CD4-positive, alpha-beta T cell treated with Interleukin-2 at 100 ng/mL for 4 hours (primary cell): ENCODE measurements at regions not wholly inside any gene's neighbourhood (a gene's known extent, or its start where the extent isn't known, plus 50 kb on each side); places are given as distances from the start of the nearest gene placed in this dataset.
"Not testable (repeated sequence)": the region's sequence is repeated elsewhere in the genome, so short reads cannot be mapped to it uniquely, and the experiment has no call there.

ENCODE experiments used
- DNase-seq: peaks from one replicate; pipeline ENCODE4 v3.0.0-alpha.2; 2020; ENCODE audit warnings: low spot score

DNA sequence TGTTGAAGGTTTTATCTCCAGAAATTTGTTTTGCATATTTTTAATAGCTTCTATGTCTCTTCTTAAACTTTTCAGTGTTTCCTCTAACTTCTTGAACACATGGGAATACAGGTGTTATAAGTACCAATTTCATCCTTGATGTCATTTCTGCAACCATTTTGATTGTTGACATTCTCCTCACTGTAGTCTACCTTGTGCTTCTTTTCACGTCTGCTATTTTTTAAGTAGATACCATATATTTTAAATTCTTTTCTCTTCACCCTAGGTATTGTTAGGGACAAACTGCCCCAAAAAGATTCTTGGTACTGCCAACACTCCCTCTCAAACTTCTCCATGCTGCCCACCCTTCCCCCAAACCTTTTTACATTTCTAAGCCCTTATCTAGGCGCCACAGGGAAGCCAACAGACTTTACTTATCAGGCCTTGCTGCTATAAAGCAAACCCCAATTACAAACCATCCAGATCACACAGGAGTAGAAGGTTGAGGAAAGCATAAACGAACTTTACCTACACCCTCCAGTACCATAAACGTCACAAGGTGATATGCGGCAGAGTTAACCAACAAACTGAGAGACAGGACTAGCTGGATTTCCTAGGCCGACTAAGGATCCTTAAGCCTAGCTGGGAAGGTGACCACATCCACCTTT, 1165.3 kb downstream of the TAF11L14 start:
- no peak for DNase-seq

DNA sequence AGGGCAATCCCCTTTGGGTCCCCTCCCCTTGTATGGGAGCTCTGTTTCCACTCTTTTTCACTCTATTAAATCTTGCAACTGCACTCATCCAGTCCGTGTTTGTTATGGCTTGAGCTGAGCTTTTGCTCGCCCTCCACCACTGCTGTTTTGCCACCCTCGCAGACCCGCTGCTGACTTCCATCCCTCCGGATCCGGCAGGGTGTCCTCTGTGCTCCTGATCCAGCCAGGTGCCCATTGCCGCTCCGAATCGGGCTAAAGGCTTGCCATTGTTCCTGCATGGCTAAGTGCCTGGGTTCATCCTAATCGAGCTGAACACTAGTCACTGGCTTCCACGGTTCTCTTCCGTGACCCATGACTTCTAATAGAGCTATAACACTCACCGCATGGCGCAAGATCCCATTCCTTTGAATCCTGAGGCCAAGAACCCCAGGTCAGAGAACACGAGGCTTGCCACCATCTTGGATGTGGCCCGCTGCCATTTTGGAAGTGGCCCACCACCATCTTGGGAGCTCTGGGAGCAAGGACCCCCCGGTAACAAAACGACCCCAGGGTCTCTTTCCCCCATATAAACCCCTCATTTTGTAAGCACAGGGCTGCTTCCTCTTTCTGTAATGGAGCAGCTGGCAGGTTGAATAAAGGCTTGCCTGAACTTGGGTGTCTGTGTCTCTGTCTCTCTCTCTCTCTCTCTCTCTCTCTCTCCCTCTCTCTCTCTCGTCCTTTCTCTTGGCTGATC, 1166.2 kb downstream of the TAF11L14 start:
- no peak for DNase-seq

DNA sequence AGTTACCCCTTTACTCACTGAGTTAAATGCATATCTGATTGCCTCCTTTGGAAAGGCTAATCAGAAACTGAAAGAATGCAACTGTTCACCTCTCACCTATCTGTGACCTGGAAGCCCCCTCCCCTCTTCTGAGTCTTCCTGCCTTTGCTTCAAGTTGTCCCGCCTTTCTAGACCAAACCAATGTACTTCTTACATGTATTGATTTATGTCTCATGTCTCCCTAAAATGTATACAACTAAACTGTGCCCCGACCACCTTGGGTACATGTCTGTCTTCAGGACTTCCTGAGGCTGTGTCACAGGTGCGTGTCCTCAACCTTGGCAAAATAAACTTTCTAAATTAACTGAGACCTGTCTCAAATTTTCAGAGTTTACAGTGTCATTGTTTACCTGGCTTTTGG, 1167.2 kb downstream of the TAF11L14 start:
- DNase-seq: not testable (repeated sequence)

GRCh38 chr5:18802336-18802735, 1168.1 kb downstream of the TAF11L14 start:
- DNase-seq: no peak

GRCh38 chr5:18805376-18805775, 1171.1 kb downstream of the TAF11L14 start:
- no peak for DNase-seq

DNA sequence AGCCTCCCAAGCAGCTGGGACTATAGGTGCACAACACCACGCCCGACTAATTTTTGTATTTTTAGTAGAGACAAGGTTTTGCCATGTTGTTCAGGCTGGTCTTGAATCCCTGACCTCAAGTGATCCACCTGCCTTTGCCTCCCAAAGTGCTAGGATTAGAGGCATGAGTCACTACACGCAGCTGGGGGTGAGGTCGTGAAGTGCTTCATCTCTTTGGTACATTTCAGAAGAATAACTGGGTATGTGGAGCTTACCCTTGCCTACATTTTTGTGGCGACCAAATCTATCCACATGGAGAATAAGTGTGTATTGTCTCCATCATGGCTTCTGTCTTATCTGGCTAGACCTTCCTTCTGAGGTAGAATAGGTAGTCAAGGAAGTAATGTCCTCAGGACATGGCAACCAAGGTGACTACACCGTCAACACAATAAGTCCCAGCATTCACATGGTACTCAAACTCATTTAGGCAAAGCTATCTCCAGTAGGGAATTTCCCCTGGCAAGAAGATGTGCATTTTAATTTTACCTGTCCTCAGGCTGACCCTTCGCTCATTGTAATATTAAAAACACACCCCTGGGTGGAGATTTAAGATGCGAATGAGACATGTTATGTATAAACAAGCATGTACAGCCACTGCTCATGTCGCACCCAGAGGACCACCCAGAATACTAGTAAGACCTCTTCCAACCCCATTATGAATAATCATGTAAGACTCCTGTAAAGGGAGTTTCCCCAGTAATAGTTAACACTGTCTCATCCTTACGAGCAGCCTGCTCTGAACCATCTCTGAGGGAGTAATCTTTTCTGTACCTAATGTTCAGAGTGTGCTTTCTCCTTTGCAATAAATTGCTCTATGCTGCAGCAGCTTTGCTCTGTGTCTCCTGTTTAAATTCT, 1173.2 kb downstream of the TAF11L14 start:
- DNase-seq: no peak

GRCh38 chr5:18811661-18812060, 1176.3 kb downstream of the CDH18 start:
- no peak for DNase-seq

DNA sequence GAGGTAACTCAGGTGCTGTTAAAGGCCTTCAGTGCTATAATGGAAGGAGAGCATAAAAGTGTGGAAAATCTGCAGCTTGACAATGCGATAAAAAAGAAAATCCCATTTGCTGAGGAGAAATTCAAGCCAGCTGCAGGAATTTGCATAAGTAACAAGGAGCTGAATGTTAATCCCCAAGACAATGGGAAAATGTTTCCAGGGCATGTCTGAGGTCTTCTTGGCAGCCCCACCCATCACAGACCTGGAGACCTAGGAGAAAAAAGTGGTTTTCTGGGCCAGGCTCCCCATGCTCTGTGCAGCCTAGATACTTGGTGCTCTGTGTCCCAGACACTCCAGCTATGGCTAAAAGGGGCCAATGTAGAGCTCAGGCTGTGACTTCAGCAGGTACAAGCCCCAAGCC, 1159.6 kb downstream of the CDH18 start:
- DNase-seq: no peak

- DNase-seq: no peak
Measured at GRCh38 chr5:18829539-18829938, 1158.5 kb downstream of the CDH18 start.

GRCh38 chr5:18850216-18850615, 1137.8 kb downstream of the CDH18 start:
- DNase-seq: no peak

- DNase-seq: no peak
Measured at GRCh38 chr5:18872978-18873377, 1115.0 kb downstream of the CDH18 start.

GRCh38 chr5:18876565-18876964, 1111.4 kb downstream of the CDH18 start:
- no peak for DNase-seq

DNA sequence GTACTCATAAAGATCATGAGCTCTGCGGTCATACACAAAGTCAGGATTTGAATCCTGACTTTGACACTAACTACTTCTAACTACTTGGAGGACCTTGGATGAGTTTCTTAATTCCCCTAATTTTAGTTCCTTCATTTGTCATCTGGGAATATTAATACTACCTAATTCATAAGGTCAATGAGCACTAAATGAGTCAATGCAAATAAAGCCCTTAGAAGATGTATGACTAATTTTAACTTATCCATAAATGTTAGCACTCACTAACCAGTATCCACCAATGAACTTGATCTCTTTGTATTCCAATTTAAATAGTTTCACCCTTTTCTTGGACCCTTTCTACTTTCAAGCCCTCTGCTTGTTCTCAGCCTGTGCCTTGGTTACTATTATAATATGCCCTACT, 1106.4 kb downstream of the CDH18 start:
- no peak for DNase-seq

GRCh38 chr5:18882154-18882553, 1105.8 kb downstream of the CDH18 start:
- no peak for DNase-seq

DNA sequence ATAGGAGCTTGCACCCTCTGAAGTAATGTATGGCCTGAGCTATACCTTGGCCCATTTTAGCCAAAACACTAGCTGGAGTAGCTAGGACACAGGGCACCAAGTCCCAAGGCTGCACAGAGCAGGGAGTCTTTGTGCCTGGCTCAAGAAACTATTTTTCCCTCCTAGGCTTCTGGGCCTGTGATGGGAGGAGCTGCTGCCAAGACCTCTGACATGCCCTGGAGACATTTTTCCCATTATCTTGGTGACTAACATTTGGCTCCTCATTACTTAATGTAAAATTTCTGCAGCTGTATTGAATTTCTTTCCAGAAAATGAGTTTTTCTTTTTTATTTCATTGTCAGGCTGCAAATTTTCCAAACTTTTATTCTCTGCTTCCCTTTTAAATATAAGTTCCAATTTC, 1099.2 kb downstream of the CDH18 start:
- no peak for DNase-seq

DNA sequence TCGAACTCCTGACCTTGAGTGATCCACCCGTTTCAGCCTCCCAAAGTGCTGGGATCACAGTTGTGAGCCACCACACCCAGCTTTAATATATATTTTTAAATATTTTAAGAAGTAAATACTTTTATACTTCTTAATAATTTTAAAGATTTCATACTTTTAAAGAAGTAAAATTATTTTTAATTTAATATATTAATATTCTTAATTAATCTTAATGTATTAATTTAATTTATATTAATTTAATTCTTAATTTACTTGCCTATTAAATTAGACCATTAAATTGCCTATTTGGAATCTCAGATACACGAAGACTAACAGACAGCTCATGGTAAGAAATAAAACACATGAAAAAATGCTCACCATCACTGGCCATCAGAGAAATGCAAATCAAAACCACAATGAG, 1087.4 kb downstream of the CDH18 start:
- no peak for DNase-seq

- DNase-seq: no peak
Measured at GRCh38 chr5:18920966-18921365, 1067.0 kb downstream of the CDH18 start.

DNA sequence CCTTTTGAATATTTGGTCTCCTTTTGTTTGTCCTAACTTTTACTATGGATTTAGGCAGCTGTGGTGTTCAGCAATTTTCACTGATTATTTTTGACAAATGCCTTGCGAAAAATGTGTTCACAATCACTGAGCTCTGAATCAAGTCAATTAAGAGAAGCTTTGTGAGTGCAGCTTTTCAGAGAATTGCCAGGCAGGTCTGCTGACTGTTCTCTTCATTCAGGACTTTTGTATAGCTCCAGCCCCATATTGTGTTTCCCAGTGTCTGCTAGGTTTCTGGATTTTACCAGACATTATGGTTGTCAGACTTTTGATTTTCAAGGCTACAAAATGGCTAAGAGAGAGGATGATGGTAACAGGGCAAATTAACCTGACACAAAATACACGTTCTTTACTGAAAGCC, 1055.9 kb downstream of the CDH18 start:
- DNase-seq: no peak

DNA sequence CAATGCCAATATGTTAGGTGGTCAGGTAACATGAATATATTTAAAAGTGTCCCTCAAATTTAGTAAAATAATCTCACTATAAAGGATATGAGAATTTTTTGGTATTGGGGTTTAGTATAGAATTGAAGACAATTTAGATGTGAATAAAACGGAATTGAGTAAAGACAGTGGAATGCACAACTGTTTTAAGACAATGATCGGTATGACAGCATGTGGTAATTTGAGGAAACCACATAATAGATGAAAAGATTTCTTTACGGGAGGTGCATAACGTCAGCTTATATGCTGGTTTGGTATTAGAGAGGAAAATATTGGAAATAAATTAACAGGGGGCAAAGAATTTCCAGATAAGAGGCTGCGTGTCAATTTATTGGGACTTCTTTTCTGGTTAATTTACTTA, 1043.2 kb downstream of the CDH18 start:
- DNase-seq: no peak

DNA sequence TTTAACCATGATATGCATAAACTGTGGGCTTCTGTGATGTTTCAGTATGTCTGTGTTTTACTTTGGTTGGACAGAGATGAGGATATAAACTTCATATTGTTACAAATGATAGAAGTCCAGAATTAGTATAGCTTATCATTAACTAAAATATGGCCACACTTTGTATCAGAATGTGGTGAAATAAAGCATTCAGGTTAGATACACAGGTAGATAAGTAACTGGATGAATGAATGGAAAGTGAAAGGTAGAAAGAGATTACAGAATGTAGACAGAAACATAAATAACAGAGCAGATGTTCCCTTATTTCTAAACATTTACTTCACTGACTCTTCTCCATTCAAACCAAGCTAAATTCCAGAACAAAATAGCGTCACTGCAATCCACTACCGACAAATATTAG, 1033.8 kb downstream of the CDH18 start:
- no peak for DNase-seq

DNA sequence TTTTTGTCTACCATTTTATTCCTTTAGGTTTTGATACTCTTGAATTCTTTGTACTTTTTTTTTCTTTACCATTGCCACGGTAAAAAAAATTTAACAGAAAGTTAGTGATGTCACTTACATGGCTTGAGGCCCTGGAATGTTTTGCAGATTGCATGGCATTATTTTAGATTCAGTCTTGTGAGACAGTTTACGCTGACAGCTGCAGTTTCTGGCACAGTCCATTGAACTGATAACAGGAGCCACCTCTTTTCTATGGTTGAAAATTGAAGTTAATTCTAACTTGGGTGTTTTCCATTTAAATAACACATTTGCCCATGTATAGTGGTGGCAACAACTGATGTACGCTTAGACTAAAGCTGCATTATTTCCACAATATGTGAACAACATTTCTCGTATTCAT, 1028.5 kb downstream of the CDH18 start:
- no peak for DNase-seq

DNA sequence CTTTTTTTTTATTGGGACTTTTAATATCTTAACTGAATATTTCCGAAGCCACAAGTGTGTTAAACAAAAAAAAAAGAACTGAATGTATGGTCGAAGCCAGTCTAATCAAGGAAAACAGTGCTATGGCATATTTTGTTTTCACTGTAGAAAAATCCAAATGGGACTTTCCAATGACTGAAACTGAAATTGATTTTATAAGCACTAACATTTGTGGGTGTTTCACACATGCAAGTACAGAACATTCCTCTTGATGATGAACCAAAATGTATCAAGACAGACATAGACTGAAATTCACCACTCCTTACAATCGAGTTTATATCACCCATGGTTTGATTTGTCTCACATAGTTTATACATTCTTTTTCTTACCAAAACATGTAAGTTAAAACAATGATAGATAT, 1026.8 kb downstream of the CDH18 start:
- no peak for DNase-seq

GRCh38 chr5:18965893-18966292, 1022.1 kb downstream of the CDH18 start:
- DNase-seq: no peak
